Liver (tissue), 7 donors: ENCODE measurements at regions not wholly inside any gene's neighbourhood (a gene's known extent, or its start where the extent isn't known, plus 50 kb on each side); places are given as distances from the start of the nearest gene placed in this dataset.

Experiments
- DNase-seq: peaks from one replicate; pipeline ENCODE4 v3.0.0-alpha.2; 2017; ENCODE audit warnings: low spot score
- H3K27ac ChIP-seq, 2 donors: one replicate each; pipeline ENCODE4 v1.7.0; 2013; ENCODE audit warnings: inconsistent platforms in 2 of 2, low read length in 2 of 2, control low read depth in 1 of 2, low read depth in 1 of 2, mild to moderate bottlenecking in 1 of 2
- H3K27me3 ChIP-seq, 4 donors: one replicate each; pipeline versions ENCODE4 v1.6.1 to v1.7.0; 2013; ENCODE audit warnings: low read length in 3 of 4, inconsistent platforms in 1 of 4, mild to moderate bottlenecking in 1 of 4, moderate library complexity in 1 of 4; ENCODE audit not compliant: control insufficient read depth in 4 of 4, insufficient read depth in 4 of 4
- H3K36me3 ChIP-seq, 4 donors: one replicate each; pipeline versions ENCODE4 v1.6.1 to v1.7.0; 2013; ENCODE audit warnings: low read length in 3 of 4, mild to moderate bottlenecking in 3 of 4, low read depth in 1 of 4, moderate library complexity in 1 of 4; ENCODE audit not compliant: control insufficient read depth in 4 of 4, insufficient read depth in 3 of 4
- H3K4me1 ChIP-seq, 4 donors: one replicate each; pipeline versions ENCODE4 v1.6.1 to v1.7.0; 2013; ENCODE audit warnings: low read length in 3 of 4, mild to moderate bottlenecking in 3 of 4, moderate library complexity in 1 of 4; ENCODE audit not compliant: control insufficient read depth in 4 of 4, insufficient read depth in 4 of 4
- H3K4me3 ChIP-seq, 3 donors: one replicate each; pipeline versions ENCODE4 v1.6.1 to v1.7.0; 2013; ENCODE audit warnings: low read length in 3 of 3, control low read depth in 1 of 3, low read depth in 1 of 3, mild to moderate bottlenecking in 1 of 3
- H3K9ac ChIP-seq, 2 donors: one replicate each; pipeline ENCODE4 v1.7.0; 2013; ENCODE audit warnings: low read length in 2 of 2, mild to moderate bottlenecking in 2 of 2, moderate library complexity in 2 of 2, control low read depth in 1 of 2, low read depth in 1 of 2
- H3K9me3 ChIP-seq, 4 donors: one replicate each; pipeline versions ENCODE4 v1.6.1 to v1.7.0; 2013; ENCODE audit warnings: low read length in 3 of 4; ENCODE audit not compliant: control insufficient read depth in 4 of 4
- FOXA1 ChIP-seq: IDR thresholded peaks from 2 replicates; pipeline ENCODE4 v1.6.1; 2016; ENCODE audit warnings: antibody characterized with exemption
- GABPA ChIP-seq, 2 donors: IDR thresholded peaks in 1 of 2; conservative IDR thresholded peaks in 1 of 2; 2 replicates each; pipeline ENCODE4 v1.6.1; 2016; ENCODE audit warnings: antibody characterized with exemption in 2 of 2, mild to moderate bottlenecking in 1 of 2, moderate library complexity in 1 of 2
- HNF4G ChIP-seq: IDR thresholded peaks from 2 replicates; pipeline ENCODE4 v1.6.1; 2016; ENCODE audit warnings: antibody characterized with exemption
- NR2F2 ChIP-seq: IDR thresholded peaks from 2 replicates; pipeline ENCODE4 v1.6.1; 2016; ENCODE audit warnings: antibody characterized with exemption
- RXRA ChIP-seq, 2 donors: IDR thresholded peaks; 2 replicates each; pipeline ENCODE4 v1.6.1; 2017 to 2018; ENCODE audit warnings: antibody characterized with exemption in 2 of 2, mild to moderate bottlenecking in 1 of 2
- TAF1 ChIP-seq: conservative IDR thresholded peaks from 2 replicates; pipeline ENCODE4 v1.6.1; 2016; ENCODE audit warnings: antibody characterized with exemption, mild to moderate bottlenecking
- YY1 ChIP-seq: IDR thresholded peaks from 2 replicates; pipeline ENCODE4 v1.6.1; 2016; ENCODE audit warnings: antibody characterized with exemption, mild to moderate bottlenecking
- WGBS: extraction: QIAGEN DNeasy Blood & Tissue Kit; methylation state at CpG from one replicate; pipeline ENCODE4 v1.1.7; 2013; 5-methylcytosine and 5-hydroxymethylcytosine counted together
- TF ChIP-seq, protein P1 (sequence below): IDR thresholded peaks from 2 replicates; pipeline ENCODE4 v1.6.1; 2016; ENCODE audit warnings: antibody characterized with exemption
- TF ChIP-seq, protein P2 (sequence below): IDR thresholded peaks from 2 replicates; pipeline ENCODE4 v1.6.1; 2016; ENCODE audit warnings: antibody characterized with exemption
- TF ChIP-seq, protein P3 (sequence below): IDR thresholded peaks from 2 replicates; pipeline ENCODE4 v1.6.1; 2016; ENCODE audit warnings: antibody characterized with exemption, mild to moderate bottlenecking
- TF ChIP-seq, protein P4 (sequence below): IDR thresholded peaks from 2 replicates; pipeline ENCODE4 v1.6.1; 2016; ENCODE audit warnings: antibody characterized with exemption
- donor health status: healthy.
- donor health status: healthy.
- donor health status: healthy.
- donor health status: healthy.

DNA sequence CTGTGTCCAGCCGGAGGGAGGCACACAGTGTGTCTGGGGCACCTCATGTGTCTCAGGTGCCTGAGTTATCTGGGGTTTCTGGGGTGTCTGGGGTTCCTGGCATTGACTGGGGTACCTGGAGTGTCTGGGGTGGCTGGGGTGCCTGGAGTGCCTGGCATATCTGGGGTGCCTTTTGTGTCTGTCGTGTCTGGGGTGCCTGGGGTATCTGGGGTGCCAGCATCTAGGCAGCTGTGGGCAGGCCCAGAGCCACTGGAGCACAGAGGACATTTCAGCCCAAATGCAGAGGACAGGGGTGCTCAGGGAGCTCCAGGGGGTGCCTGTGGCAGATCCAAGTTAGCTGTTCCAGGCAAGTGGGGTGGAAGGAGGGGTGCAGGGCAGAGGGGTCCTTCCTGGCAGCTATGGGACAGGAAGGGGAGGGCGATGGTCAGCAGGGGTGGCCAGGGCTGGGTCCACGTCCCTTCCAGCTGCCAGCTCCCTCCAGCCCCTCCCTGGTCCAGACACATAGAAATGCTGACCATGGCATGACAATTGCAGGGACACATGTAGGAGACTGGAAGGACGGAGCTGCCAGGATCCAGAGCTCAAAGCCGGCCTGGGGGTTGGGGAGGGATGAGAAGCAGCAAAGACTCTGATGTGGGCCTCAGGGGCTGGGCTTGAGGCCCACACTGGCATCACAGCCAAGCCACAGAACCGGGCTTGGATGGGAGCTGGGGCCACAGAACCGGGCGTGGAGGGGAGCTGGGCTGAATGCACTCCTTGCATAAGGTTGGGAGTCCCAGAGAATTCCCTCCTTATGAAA lies 133.0 kb downstream of the BRD1 start:
- peaks cover 0 to 4% (median 0%) of the 10 kb centered on the region in 4 donors for H3K27me3 ChIP-seq
- no peak overlapping the region for H3K4me3 ChIP-seq
- H3K27ac ChIP-seq: no peak overlapping the region
- H3K4me1 ChIP-seq: no peaks in the 10 kb centered on the region
- 76% methylated on average over 9 of the region's 9 CpGs for WGBS
- peaks cover 2 to 10% (median 4%) of the 10 kb centered on the region in 4 donors for H3K9me3 ChIP-seq
- TF ChIP-seq, protein P1, sequence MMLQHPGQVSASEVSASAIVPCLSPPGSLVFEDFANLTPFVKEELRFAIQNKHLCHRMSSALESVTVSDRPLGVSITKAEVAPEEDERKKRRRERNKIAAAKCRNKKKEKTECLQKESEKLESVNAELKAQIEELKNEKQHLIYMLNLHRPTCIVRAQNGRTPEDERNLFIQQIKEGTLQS: no peak
- no peak for TF ChIP-seq TAF1
- TF ChIP-seq NR2F2: no peak
- no peak for TF ChIP-seq RXRA (IDR thresholded peaks at IDR 0.05)
- DNase-seq: no peak
- no peak overlapping the region for H3K9ac ChIP-seq
- no peaks in the 10 kb centered on the region for H3K36me3 ChIP-seq

DNA sequence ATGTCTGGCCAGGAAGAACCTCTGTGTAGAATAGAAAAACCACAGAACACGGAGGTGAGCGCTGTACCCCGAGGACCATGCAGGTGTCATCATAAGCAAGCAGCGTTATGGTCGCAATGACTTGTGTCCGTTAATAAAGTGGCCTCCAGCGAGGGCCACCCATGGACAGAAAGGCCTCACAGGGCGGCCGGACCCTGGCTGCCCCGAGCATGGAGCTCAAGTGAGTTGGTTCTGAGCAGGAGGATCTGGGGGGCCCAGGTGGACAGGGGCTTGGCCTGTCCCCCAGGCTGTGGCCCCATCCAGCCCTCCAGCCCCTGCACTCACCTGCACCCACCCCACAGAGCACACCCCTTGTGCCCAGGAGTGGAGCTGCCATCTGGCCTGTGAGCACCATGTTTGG lies 133.8 kb downstream of the BRD1 start:
- no peak overlapping the region for H3K9ac ChIP-seq
- no peaks in the 10 kb centered on the region for H3K36me3 ChIP-seq
- H3K4me1 ChIP-seq: no peaks in the 10 kb centered on the region
- TF ChIP-seq, protein P1: no peak
- TF ChIP-seq HNF4G: no peak
- no peak for TF ChIP-seq YY1
- no peak for TF ChIP-seq RXRA (IDR thresholded peaks at IDR 0.05)
- TF ChIP-seq, protein P2, sequence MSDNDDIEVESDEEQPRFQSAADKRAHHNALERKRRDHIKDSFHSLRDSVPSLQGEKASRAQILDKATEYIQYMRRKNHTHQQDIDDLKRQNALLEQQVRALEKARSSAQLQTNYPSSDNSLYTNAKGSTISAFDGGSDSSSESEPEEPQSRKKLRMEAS: no peak
- TF ChIP-seq FOXA1: no peak
- TF ChIP-seq, protein P3, sequence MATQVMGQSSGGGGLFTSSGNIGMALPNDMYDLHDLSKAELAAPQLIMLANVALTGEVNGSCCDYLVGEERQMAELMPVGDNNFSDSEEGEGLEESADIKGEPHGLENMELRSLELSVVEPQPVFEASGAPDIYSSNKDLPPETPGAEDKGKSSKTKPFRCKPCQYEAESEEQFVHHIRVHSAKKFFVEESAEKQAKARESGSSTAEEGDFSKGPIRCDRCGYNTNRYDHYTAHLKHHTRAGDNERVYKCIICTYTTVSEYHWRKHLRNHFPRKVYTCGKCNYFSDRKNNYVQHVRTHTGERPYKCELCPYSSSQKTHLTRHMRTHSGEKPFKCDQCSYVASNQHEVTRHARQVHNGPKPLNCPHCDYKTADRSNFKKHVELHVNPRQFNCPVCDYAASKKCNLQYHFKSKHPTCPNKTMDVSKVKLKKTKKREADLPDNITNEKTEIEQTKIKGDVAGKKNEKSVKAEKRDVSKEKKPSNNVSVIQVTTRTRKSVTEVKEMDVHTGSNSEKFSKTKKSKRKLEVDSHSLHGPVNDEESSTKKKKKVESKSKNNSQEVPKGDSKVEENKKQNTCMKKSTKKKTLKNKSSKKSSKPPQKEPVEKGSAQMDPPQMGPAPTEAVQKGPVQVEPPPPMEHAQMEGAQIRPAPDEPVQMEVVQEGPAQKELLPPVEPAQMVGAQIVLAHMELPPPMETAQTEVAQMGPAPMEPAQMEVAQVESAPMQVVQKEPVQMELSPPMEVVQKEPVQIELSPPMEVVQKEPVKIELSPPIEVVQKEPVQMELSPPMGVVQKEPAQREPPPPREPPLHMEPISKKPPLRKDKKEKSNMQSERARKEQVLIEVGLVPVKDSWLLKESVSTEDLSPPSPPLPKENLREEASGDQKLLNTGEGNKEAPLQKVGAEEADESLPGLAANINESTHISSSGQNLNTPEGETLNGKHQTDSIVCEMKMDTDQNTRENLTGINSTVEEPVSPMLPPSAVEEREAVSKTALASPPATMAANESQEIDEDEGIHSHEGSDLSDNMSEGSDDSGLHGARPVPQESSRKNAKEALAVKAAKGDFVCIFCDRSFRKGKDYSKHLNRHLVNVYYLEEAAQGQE: no peak
- no peak for TF ChIP-seq GABPA (IDR thresholded peaks at IDR 0.05 in 1 of 2, conservative IDR thresholded peaks at IDR 0.05 in 1 of 2)
- TF ChIP-seq, protein P4, sequence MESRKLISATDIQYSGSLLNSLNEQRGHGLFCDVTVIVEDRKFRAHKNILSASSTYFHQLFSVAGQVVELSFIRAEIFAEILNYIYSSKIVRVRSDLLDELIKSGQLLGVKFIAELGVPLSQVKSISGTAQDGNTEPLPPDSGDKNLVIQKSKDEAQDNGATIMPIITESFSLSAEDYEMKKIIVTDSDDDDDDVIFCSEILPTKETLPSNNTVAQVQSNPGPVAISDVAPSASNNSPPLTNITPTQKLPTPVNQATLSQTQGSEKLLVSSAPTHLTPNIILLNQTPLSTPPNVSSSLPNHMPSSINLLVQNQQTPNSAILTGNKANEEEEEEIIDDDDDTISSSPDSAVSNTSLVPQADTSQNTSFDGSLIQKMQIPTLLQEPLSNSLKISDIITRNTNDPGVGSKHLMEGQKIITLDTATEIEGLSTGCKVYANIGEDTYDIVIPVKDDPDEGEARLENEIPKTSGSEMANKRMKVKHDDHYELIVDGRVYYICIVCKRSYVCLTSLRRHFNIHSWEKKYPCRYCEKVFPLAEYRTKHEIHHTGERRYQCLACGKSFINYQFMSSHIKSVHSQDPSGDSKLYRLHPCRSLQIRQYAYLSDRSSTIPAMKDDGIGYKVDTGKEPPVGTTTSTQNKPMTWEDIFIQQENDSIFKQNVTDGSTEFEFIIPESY: no peak
- no peak for TF ChIP-seq NR2F2
- peaks cover 2 to 10% (median 4%) of the 10 kb centered on the region in 4 donors for H3K9me3 ChIP-seq
- peaks cover 0 to 4% (median 0%) of the 10 kb centered on the region in 4 donors for H3K27me3 ChIP-seq
- H3K4me3 ChIP-seq: no peak overlapping the region
- no peak for DNase-seq
- 92% methylated on average over 10 of the region's 10 CpGs for WGBS
- H3K27ac ChIP-seq: no peak overlapping the region
